HUDEP-2 (cell line): ENCODE measurements at regions not wholly inside any gene's neighbourhood (a gene's known extent, or its start where the extent isn't known, plus 50 kb on each side); places are given as distances from the start of the nearest gene placed in this dataset.

Experiments
- DNase-seq, 76 experiments: peaks; one replicate each; lab custom pipeline; 2025; ENCODE audit not compliant: unreplicated experiment in 76 of 76; lab: John Stamatoyannopoulos, UW

DNA sequence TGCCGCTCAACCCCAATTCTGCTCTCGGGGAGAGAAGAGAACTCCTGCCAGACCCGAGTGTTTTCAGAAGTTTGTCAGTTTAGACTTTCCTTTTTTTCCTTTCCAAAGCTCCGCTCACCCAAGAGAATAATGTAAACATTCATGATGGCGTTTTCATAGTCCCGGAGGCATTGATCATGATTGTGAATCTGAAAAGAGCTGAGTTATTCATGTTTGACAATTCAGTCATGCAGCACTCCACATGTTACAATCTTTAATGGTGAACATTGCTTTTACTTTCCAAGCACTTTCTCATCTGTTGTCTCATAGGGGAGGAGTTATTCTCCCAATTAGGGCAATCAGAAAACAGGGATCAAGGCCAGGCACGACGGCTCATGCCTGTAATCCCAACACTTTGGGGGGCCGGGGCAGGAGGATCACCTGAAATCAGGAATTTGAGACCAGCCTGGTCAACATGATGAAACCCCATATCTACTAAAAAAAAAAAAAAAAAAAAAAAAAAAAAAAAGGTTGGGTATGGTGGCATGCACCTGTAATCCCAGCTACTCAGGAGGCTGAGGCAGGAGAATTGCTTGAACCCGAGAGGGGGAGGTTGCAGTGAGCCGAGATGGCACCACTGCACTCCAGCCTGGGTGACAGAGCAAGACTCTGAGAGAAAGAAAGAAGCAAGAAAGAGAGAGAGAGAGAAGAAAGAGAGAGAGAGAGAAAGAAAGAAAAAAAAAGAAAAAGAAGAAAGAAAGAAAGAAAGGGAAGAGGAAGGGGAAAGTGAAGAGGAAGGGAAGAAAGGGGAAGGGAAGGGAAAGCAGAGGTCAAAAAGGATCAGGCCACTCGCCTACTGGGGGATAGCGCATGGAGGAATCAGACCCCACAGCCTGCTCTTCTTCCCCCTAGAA is 70.0 kb upstream of the TNRC6C start:
- DNase-seq: no peak

DNA sequence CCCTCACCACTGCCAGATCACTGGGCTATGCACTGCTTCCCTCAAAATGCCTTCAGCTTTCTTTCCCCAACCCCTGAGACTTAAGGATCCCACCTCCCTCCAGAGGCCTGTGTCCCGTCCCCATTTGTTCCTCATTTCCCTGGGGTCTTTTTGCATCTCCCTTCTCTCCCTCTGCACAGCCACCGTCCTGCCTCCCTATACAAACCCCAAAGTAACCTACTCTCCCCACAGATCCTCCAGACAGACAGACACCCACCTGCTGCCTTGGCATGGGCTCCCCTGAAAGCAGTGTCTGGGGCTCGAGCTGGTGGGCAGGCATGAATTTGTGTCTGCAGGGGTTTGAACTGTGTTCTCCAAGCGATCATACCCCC is 69.4 kb upstream of the TNRC6C start:
- DNase-seq: no peak

DNA sequence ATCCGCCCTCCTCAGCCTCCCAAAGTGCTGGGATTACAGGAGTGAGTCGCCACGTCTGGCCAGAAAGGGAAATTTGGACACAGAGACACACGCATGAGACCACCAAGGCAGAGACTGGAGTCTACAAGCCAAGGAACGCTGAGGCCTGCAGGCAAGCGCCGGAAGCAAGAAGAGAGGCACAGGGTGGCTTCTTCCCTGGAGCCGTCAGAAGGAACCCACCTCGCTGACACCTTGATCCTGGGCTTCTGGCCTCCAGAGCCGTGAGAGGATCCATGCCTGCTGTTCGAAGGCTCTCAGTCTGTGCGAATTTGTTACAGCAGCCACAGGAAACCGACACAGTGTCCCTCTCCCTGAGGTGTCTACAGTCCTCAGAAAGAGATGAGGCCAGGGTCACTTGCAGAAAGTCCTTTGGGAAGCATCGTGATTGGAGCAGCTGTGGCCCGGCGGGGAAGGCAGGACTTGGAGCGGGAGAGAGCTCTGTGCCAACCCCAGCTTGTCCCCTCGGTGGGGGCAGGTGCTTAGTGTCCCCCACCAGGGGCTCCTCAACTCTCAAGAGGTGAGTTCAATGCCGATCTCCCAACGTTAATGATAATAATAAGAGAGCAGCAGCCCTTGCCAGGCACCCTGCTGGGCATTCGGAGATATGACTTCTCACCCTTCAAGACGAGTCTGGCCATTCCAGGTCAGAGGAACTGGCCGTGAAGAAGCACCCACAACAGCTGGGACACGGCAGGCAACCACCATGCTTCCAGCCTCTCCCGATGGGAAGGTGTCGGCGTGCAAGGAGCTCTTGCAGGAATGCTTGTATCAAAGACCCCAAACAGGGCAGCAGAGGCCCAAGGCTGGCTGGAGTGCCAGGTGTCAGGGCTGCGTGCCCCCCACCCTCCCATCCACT is 68.4 kb upstream of the TNRC6C start:
- no peak for DNase-seq

DNA sequence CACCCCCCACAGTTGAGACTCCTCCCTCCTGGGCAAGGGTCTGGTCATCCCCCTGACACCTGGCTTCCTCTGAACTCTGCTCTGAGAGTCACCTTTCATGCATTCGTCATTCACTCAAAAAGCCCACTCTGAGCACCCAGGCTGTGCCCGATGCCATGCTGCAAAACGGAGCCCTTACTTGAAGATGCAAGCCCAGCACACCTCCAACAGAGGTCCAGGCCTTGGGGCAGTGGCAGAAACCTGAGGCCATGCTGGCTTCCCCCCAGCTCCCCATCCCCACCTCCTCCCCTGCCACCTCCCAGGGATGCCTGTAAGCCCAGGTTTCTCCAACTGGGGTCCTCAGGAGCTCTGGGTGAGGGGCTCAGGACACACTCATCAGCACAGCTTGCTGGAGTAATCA is 67.7 kb upstream of the TNRC6C start:
- no peak for DNase-seq

DNA sequence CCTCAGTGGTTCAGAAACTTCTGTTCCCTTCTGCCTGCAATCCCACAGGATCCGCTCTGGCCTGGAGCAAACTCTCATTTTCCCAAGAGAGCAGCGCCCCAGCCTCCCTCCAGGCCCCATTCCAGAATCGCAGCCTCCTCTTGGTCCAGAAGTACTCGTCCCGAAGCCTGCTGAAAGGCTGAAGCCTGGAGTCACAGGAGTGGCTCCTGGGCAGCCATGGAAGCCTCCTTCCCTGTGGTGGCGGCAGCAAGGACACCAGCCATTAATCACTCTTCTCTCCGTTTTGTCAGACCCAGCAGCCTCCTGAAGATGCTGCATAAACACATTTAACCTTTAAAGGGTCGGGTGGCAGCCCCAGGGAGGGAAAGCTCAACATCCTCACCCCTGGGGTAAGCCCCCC is 66.9 kb upstream of the TNRC6C start:
- DNase-seq: no peak

DNA sequence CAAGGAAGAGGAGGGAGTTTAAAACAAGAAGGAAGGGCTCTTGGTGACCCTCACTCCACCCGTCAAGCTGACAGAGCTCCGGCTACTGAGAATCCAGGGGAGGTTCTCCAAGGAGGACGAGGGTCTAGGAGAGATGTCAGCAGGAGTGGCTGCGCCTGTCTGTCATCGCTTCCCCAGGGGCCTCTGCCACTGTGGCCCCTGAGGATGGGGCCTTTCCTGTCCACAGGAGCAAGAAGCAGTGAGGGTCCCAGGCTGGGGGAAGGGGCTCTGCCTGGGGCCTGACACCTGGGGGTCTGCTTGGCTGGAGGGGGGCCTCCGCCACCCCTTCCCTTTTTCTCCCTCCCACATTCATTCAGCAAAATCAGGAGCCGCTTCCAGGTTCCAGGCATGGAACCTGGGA is 66.5 kb upstream of the TNRC6C start:
- DNase-seq: no peak

DNA sequence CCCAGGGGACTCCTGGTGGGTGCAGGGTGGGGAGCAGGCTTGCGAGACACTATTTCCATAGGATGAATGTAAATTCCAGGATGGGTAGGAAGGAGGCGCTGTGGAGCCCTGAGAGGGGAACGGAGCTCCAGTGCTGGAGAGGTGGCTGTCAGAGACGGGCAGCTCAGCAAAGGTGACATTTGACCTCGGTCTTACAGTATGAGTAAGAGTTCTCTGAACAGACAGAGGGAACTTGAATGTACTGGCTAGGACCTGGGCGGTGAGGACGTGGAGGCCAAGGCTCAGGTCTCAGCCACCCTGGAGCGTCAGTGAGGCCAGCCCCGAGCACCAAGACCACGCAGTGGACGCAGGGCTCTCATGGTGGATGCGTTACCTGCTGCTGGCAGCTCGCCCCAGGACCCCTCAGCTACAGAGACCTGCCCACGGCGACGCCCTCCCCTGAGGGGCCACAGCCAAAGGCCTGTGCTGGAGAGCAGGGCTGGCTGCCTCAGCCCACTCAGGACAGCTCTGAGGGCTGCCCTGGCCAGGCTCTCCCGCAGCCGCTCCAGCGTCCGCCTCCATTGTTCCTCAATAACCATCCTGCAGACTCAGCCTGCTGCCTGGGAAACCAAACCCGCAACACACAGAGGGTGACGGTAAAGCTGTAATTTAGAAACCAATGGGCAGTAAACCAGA is 65.9 kb upstream of the TNRC6C start:
- DNase-seq: peak in 11 of 76 experiments; percentile 2 to 29 (median 8)

DNA sequence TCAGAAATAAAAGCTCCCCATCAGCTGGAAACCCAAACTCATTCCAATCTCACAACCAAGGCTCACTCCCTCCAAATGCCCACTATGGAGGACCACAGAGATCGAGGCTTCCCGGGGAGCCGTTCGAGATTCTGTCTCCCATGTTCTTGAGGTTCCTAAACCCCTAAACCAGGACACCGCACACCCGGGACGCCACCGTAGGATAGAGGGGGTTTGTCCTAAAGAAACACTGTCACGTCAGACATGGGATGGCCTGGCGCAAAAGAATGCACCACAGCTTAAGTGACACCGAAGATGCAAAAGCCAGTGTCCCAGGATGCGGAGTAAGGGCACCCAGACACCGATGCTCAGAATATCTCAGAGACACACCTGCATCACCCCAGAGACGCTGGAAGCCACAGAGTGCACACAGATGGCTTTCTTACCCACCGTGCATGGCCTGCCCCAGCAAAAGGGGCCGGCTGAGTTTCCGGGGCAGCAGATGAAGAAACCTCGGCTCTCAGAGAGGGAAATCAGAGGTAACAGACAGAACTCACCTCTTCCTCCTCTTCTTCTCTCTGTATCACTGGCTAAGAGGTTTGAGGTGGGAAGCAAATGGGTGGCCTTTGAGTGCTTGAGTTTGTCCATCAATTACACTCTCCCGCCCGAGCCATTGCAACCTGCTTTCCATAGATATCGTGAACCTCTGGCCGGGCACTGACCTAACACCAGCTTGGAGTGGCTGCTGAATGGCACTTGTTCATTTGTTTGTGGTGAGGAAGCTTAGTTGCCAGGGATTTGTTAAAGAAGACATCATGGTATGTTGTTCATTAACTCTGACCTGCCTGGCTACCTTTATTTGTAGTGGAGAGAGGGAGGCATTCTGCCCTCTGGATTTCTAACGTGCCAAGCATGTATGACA is 65.1 kb upstream of the TNRC6C start:
- DNase-seq: no peak

DNA sequence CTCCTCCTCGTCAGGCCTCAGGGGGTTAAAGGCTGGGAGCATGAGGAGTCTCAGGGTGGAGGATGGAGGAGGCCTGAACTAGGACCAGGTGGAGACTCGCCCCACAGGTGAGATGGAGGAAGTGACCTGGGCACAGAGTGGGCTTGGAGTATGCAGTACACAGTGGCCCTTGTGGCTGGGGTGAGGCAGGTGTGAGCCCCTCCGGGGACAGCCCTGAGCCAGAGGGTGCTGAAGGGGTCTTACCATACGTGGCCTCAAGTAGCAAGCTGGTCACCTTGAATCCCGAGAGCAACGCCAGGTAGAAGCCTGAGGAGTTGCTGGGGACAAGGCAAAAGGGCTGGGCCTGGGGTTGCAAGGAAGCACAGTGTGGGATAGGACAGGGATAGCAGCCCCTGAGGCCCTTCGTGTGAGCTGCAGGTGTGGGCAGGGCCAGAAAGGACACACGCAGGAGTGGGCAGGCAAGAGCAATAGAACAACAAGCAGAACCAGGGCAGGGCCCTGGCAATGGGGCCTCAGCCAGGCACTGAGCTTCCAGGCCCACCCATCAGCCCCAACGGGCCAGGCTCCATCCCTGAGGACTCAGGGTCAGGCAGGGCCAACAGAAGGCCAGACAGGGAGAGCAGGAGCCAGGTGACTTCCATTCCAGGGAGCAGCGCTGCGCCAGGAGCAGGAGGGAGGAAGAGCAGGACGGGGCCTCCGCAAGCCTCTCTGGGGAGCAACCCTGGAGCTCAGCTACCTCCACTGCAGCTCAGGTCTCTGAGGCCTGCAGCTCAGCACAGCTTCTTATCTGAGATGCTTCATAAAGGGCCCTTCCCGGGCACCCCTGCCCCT is 64.2 kb upstream of the TNRC6C start:
- DNase-seq: no peak

DNA sequence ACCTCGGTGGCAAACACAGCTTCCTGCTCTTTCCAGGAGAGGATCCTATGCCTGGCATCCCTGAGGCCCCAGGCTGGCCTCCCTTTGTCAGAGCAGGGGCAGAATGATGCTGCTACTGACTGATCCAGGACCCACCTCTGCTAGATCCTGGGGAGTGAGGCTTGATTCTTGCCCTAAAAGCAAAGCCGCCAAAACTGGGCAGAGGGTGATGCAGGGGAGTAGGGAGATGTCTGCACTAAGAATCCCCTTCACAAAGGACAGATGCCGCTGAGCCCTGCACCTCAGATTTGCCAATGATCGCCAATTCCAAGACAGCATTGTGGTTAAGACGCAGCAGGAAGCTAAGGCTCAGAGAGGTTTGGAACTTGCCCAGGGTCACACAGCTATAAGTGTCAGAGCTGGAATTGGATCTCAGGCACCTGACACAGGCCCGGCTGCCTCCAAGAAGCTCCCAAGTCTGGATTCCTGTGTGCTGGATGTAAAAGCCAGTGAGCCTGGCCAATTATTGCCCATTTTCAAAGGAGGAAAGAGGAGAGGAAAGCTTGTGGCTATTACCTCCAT is 60.7 kb upstream of the TNRC6C start:
- DNase-seq: no peak

DNA sequence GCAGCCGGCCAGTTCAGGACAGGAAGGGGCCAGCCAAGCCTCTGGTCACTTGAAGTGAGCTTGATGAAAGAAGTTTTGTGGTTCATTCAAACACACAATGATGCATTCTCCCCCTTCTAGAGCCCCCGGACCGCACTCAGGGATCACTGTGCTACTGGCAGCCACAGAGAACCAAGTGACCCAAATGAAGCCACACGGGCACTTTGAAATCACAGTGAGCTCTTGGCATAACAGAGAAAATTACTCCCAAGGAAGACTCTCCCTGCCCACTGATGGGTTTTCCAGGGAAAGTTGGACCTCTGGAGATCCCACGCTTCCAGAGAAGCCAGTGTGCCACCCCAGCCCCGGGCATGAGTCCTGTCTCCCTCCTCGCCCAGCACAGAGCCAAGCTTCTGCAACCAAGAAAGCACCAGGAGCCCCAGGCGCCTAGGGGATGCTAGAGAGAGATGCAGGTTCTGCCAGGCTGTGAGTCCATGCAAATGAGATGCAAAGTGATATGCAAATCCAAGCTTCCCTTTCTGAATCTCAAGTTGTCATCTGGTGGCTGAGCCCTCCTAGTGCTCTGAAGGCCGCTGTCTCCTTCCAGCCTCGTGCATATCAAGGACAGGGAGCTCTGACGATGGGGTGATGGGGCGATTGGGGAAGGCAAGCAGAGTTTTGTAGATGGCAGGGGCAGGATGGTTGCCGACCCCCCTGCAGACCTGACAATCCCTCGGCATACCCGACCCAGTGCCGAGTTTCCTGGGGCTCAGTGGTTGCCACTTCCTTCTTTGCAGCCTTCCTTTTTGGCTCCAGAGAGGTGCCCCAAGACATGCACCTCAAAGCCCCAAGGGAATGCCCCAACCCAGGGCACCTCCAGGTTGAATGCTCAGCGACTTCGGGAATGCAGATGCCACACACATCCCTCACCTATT is 59.7 kb upstream of the TNRC6C start:
- no peak for DNase-seq

DNA sequence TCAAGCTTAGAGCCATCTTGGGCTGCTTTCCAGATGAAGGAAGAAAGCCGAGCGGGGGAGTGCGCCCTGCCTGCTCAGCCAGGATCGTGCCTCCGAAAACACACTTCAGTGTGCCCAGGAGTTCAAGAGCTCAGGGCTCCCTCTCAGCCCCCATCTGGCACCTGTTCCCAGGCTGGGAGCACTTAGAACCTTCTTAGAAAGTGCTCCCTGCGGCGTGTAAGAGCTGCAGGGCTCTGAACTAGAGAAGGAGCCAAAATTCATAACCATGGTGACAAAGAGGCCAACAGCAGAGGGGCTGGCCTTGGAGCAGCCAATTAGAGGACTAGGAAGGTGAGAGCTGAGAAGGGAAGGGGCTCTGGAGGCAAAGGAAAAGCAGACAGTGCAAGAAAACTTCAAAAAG is 59.0 kb upstream of the TNRC6C start:
- DNase-seq: no peak

DNA sequence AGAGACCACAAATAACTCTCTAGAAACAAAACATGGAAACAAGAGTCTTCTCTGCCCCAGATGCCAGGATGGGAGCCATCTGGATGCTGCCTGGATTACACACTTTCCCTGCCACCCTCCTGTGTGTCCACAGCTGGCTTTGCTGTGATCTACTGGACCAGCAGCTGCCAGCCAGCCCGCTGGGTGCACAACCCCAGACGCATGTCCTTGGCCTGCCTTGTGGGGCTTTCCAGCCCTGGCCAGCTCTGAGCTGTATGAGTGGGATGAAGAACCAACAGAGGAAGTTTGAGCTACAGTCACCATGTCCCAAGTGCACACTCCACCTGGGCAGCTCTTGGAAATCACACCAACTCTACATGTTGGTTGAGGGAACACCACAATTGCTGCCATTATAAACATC is 57.0 kb upstream of the TNRC6C start:
- DNase-seq: no peak

DNA sequence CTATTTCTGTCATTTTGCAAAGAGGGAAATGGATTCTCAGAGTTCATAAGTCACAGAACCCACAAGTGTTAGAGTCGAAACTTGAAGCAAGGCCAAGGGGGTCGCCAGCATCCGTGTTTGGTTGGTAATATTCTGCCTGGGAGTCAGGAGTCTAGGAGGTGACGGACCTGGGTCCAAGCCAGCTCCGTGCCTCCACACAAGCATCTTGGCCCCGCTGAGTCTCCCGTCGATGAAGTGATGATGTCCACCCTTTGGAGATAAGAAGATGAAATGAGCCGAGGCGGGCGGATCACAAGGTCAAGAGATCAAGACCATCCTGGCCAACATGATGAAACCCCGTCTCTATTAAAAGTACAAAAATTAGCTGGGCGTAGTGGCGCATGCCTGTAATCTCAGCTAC is 53.2 kb upstream of the TNRC6C start:
- no peak for DNase-seq

DNA sequence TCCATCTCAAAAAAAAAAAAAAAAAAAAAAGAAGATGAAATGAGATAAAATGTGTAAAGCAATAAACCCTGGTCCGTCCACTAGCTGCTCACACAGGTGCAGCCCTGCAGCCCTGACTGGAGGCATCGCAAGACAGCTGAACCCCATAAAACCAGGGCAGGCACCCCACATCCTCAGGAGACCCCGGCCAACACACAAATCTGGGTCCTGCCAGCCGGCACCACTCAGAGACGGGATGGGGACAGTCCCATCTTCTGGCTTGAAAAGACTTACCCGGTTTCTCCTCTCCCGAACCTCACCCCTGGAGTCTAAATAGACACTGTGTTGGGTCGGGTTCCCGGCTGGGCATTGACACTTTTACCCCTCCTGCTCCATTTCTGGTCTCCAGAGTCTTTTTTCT is 52.7 kb upstream of the TNRC6C start:
- no peak for DNase-seq

DNA sequence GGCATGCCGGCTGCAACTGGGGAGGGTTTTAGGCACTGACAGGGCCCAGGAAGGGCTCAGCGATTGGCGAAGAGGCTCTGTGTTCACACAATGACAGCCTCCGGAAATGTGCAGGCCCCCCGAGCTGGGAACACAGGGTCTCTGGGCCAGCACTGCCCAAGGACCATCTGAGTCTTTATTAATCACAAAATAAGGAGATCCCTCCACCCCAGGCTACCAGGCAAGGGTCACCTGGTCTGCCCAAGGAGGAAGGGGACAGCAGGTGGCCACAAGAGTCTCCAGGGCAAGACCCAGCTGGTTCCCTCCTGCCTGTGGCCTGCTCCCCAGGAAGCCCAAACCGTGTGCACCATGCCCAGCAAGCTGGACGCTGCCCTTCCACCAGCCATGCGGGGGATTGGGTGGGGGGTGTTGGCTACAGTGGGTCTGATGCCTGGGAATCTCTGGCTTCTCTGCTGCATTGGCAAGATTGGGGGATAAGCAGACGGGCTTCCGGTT is 52.1 kb upstream of the TNRC6C start:
- no peak for DNase-seq

DNA sequence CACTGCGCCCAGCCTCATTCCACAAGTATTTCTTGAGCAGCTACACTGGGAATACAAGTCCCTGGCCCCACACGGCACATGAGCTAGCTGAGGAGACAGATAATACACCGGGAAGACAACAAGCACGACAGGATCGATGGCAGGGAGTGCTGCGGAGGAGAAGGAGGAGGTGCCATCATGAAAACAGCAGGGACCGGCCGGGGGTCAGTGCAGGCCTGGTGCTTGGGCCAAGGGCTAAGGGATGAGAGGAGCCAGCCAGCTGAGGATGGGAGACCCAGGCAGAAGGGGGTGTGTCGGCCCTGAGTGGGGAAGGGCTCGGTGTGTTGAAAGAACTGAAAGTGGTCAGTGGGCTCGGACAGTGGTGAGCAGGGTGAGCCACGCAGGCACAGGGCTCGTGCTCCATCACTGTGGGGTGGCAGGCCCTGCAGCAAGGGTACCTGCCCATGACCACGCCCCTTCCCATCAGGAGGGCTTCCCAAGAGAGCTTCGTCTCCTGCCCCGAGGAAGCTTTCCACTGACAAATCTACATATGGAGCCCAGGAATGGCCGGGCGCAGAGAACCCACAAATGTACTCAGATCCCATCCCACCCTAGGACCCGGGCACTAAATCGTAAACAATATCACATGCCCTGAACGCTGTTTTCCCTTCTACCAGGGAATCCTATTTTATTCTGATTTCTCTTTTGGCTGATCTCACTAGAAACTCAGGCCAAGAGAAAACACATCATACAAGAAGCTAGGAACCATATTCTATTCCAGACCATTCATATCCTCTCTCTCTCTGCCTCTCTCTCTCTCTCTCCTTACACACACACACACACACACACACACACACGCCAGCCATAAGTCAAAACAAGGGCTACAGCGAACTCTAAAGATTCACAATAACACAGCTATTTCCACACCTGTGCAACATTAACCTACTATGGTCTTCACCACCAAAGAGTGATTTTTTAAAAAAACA is 50.7 kb upstream of the TNRC6C start:
- DNase-seq: no peak
